ENCODE measurements at regions not wholly inside any gene's neighbourhood (a gene's known extent, or its start where the extent isn't known, plus 50 kb on each side); places are given as distances from the start of the nearest gene placed in this dataset.

GRCh38 chr11:38510041-38510440 is 1912.0 kb upstream of the RAG2 start:
- TF ChIP-seq, protein P1, sequence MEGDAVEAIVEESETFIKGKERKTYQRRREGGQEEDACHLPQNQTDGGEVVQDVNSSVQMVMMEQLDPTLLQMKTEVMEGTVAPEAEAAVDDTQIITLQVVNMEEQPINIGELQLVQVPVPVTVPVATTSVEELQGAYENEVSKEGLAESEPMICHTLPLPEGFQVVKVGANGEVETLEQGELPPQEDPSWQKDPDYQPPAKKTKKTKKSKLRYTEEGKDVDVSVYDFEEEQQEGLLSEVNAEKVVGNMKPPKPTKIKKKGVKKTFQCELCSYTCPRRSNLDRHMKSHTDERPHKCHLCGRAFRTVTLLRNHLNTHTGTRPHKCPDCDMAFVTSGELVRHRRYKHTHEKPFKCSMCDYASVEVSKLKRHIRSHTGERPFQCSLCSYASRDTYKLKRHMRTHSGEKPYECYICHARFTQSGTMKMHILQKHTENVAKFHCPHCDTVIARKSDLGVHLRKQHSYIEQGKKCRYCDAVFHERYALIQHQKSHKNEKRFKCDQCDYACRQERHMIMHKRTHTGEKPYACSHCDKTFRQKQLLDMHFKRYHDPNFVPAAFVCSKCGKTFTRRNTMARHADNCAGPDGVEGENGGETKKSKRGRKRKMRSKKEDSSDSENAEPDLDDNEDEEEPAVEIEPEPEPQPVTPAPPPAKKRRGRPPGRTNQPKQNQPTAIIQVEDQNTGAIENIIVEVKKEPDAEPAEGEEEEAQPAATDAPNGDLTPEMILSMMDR (IDR thresholded peaks at IDR 0.05; ENCODE audit: insufficient read depth, missing control alignments): no peak
- DNase-seq (ENCODE audit: insufficient read length, low spot score): no peak
- FAIRE-seq: no peak

GRCh38 chr11:38503876-38504275 is 1905.8 kb upstream of the RAG2 start:
- FAIRE-seq (no peak), DNase-seq (ENCODE audit: insufficient read length, low spot score) (no peak)
- TF ChIP-seq, protein P1 (IDR thresholded peaks at IDR 0.05; ENCODE audit: insufficient read depth, missing control alignments): no peak

DNA sequence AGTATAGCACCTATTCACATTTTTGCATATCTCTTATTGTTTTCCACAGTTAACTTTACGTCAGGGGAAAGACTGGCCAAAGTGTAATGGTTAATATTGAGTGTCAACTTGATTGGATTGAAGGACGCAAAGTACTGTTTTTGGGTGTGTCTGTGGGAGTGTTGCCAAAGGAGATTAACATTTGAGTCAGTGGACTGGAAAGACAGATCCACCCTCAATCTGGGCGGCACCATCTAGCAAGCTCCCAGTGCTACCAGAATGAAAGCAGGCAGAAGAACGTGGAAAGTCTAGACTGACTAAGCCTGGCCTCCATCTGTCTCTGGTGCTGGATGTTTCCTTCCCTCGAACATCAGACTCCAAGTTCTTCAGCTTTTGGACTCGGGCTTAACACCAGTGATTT is 1900.7 kb upstream of the RAG2 start:
- FAIRE-seq (no peak), DNase-seq (ENCODE audit: insufficient read length, low spot score) (no peak)
- TF ChIP-seq, protein P1 (IDR thresholded peaks at IDR 0.05; ENCODE audit: insufficient read depth, missing control alignments): no peak

GRCh38 chr11:38491986-38492385 is 1894.0 kb upstream of the RAG2 start:
- FAIRE-seq: no peak

GRCh38 chr11:38481391-38481790 is 1883.4 kb upstream of the RAG2 start:
- TF ChIP-seq, protein P1 (IDR thresholded peaks at IDR 0.05; ENCODE audit: insufficient read depth, missing control alignments): no peak
- DNase-seq (ENCODE audit: insufficient read length, low spot score) (no peak), FAIRE-seq (no peak)

More at GRCh38 chr11:38491986-38492385, 1894.0 kb upstream of the RAG2 start:
- no peak for DNase-seq (ENCODE audit: insufficient read length, low spot score)
- TF ChIP-seq, protein P1 (IDR thresholded peaks at IDR 0.05; ENCODE audit: insufficient read depth, missing control alignments): no peak

DNA sequence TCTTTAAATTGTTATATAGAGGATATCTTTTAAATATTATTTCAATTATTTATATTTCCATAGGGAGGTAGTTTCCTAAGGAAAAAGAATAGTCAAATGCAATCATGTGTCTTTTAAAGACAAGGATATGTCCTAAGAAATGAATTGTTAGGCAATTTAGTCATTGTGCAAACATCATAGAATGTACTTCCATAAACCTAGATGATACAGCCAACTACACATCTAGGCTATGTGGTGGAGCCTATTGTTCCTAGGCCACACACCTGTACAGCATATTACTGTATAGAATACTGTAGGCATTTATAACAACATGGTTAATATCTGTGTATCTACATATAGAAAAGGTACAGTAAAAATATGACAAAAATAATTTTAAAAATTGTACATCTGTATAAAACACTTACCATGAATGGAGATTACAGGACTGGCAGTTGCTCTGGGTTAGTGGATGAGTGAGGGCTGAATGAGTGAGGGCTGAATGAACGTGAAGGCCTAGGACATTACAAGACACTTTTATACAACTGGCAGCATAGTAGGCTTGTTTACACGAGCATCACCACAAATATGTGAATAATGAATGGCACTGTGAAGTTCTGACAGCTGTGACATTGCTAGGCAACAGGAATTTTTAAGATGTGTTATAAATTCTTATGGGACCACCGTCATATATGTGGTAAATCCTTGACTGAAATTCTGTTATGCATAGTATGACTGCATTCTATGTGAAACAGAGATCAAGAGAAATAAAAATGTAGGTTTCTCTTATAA is 1879.0 kb upstream of the RAG2 start:
- FAIRE-seq: no peak
- DNase-seq (ENCODE audit: insufficient read length, low spot score): no peak
- TF ChIP-seq, protein P1 (IDR thresholded peaks at IDR 0.05; ENCODE audit: insufficient read depth, missing control alignments): no peak

DNA sequence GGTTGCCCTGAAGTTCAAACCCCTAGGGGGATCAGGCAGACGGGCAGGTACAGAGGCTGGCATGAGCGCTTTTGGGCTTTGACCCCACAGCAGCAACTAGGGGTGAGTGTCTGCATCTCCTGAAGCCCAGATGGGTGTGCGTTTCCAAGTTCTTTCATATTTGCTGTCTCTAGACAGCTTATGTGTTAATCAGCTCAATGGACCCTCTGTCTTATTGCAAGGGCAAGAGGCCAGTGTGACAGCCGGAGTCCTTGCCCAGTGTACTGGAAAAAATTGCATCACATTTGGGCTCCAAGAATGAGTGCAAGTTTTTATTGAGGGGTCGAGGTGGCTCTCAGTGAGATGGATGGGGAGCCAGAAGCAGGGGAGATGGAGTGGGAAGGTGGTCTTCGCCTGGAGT is 1863.7 kb upstream of the RAG2 start:
- TF ChIP-seq, protein P1 (IDR thresholded peaks at IDR 0.05; ENCODE audit: insufficient read depth, missing control alignments): no peak
- DNase-seq (ENCODE audit: insufficient read length, low spot score): no peak
- FAIRE-seq: no peak
